ENCODE measurements at regions not wholly inside any gene's neighbourhood (a gene's known extent, or its start where the extent isn't known, plus 50 kb on each side); places are given as distances from the start of the nearest gene placed in this dataset.

GRCh38 chrX:115958687-115959359, 211.7 kb upstream of the AGTR2 start:
- no peak for TF ChIP-seq ZNF565 (CRISPR knock-in tag; conservative IDR thresholded peaks at IDR 0.05; ENCODE audit: low read depth)
- no peak for TF ChIP-seq ZFP3 (CRISPR knock-in tag; IDR thresholded peaks at IDR 0.05)
- no peak for TF ChIP-seq TOX (CRISPR knock-in tag; IDR thresholded peaks at IDR 0.05; ENCODE audit: borderline replicate concordance)
- TF ChIP-seq ZC3H10 (CRISPR knock-in tag; IDR thresholded peaks at IDR 0.05) = no peak
